SK-N-SH treated with all-trans-retinoic acid at 6 μM for 48 hours (cell line): ENCODE measurements at regions not wholly inside any gene's neighbourhood (a gene's known extent, or its start where the extent isn't known, plus 50 kb on each side); places are given as distances from the start of the nearest gene placed in this dataset.

Experiments
- BACH2 ChIP-seq: fragments of 250-450 bp; sonication (Bioruptor Pico); IDR thresholded peaks from 2 replicates; pipeline ENCODE4 v1.9.0; 2021; ENCODE audit warnings: mild to moderate bottlenecking, borderline replicate concordance
- CSRNP3 ChIP-seq: fragments of 250-450 bp; sonication (Bioruptor Pico); IDR thresholded peaks from 2 replicates; pipeline ENCODE4 v1.5.1; 2021; ENCODE audit warnings: mild to moderate bottlenecking, moderate library complexity
- GLIS3 ChIP-seq: fragments of 250-450 bp; sonication (Bioruptor Pico); IDR thresholded peaks from 2 replicates; pipeline ENCODE4 v1.5.0; 2020; ENCODE audit warnings: mild to moderate bottlenecking, moderate library complexity
- ISL1 ChIP-seq: fragments of 250-450 bp; sonication (Bioruptor Pico); IDR thresholded peaks from 2 replicates; pipeline ENCODE4 v2.1.2; 2022; ENCODE audit warnings: mild to moderate bottlenecking, moderate library complexity
- POU6F1 ChIP-seq: fragments of 250-450 bp; sonication (Bioruptor Pico); IDR thresholded peaks from 2 replicates; pipeline ENCODE4 v1.8.0; 2021; ENCODE audit warnings: low read depth, mild to moderate bottlenecking, moderate library complexity, borderline replicate concordance
- PPARA ChIP-seq: fragments of 250-450 bp; sonication (Bioruptor Pico); IDR thresholded peaks from 2 replicates; pipeline ENCODE4 v1.5.0; 2020; ENCODE audit warnings: mild to moderate bottlenecking, borderline replicate concordance
- TCF4 ChIP-seq: fragments of 250-450 bp; sonication (Bioruptor Pico); IDR thresholded peaks from 2 replicates; pipeline ENCODE4 v1.8.0; 2021; ENCODE audit warnings: mild to moderate bottlenecking, moderate library complexity, borderline replicate concordance
- ZC3H10 ChIP-seq: fragments of 250-450 bp; sonication (Bioruptor Pico); IDR thresholded peaks from 2 replicates; pipeline ENCODE4 v1.5.1; 2021; ENCODE audit warnings: mild to moderate bottlenecking, moderate library complexity

GRCh38 chr2:12257476-12257875, 459.3 kb upstream of the TRIB2 start:
- TF ChIP-seq CSRNP3 (CRISPR knock-in tag), result no peak
- TF ChIP-seq POU6F1 (CRISPR knock-in tag), result no peak
- no peak for TF ChIP-seq PPARA (CRISPR knock-in tag)
- no peak for TF ChIP-seq ZC3H10 (CRISPR knock-in tag)
- no peak for TF ChIP-seq TCF4 (CRISPR knock-in tag)
- no peak for TF ChIP-seq ISL1
- TF ChIP-seq GLIS3 (CRISPR knock-in tag), result no peak
- TF ChIP-seq BACH2, result no peak
